ENCODE measurements at regions not wholly inside any gene's neighbourhood (a gene's known extent, or its start where the extent isn't known, plus 50 kb on each side); places are given as distances from the start of the nearest gene placed in this dataset.
"Not testable (repeated sequence)": the region's sequence is repeated elsewhere in the genome, so short reads cannot be mapped to it uniquely, and the experiment has no call there.

GRCh38 chr3:139136469-139137202, 91.9 kb upstream of the PRR23C start:
- no peak for DNase-seq

GRCh38 chr3:139140553-139140952, 95.9 kb upstream of the PRR23C start:
- DNase-seq = no peak

- not testable (repeated sequence) for DNase-seq
These were observed 101.3 kb upstream of the PRR23C start for GRCh38 chr3:139145980-139146379.

- DNase-seq = no peak
These were observed 106.8 kb upstream of the PRR23C start for GRCh38 chr3:139151530-139151929.

GRCh38 chr3:139153434-139153833, 108.7 kb upstream of the PRR23C start:
- DNase-seq = not testable (repeated sequence)

GRCh38 chr3:139157161-139157932, 112.7 kb upstream of the PRR23C start:
- no peak for DNase-seq

GRCh38 chr3:139159356-139159755, 114.7 kb upstream of the PRR23C start:
- no peak for DNase-seq

- DNase-seq = no peak
These were observed 128.8 kb upstream of the PRR23C start for GRCh38 chr3:139173372-139174108.

- DNase-seq = no peak
These were observed 135.8 kb upstream of the PRR23C start for GRCh38 chr3:139180489-139180888.

- DNase-seq = no peak
These were observed 137.5 kb upstream of the PRR23C start for GRCh38 chr3:139182143-139182542.

- no peak for DNase-seq
These were observed 137.9 kb upstream of the PRR23C start for GRCh38 chr3:139182598-139182997.

GRCh38 chr3:139185527-139185926, 140.8 kb upstream of the PRR23C start:
- no peak for DNase-seq

- no peak for DNase-seq
These were observed 142.5 kb upstream of the PRR23C start for GRCh38 chr3:139187154-139187553.

- DNase-seq = no peak
These were observed 143.0 kb upstream of the PRR23C start for GRCh38 chr3:139187648-139188047.

GRCh38 chr3:139189943-139190342, 145.3 kb upstream of the PRR23C start:
- no peak for DNase-seq

GRCh38 chr3:139194421-139194820, 149.4 kb upstream of the MRPS22 start:
- not testable (repeated sequence) for DNase-seq

- DNase-seq = not testable (repeated sequence)
These were observed 147.7 kb upstream of the MRPS22 start for GRCh38 chr3:139196146-139196545.

- no peak for DNase-seq
These were observed 146.6 kb upstream of the MRPS22 start for GRCh38 chr3:139197251-139197650.

- DNase-seq = no peak
These were observed 145.6 kb upstream of the MRPS22 start for GRCh38 chr3:139198186-139198585.

GRCh38 chr3:139198929-139199328, 144.9 kb upstream of the MRPS22 start:
- DNase-seq = no peak

GRCh38 chr3:139199421-139200010, 144.3 kb upstream of the MRPS22 start:
- no peak for DNase-seq

GRCh38 chr3:139201446-139202225, 142.2 kb upstream of the MRPS22 start:
- DNase-seq = no peak

Data from stimulated activated CD4-positive, alpha-beta T cell treated with anti-CD3 and anti-CD28 coated beads, Interleukin-12 subunit alpha, Interleukin-12 subunit beta, amount 100 ng/mL, for 4 hours (primary cell).